ENCODE measurements at regions not wholly inside any gene's neighbourhood (a gene's known extent, or its start where the extent isn't known, plus 50 kb on each side); places are given as distances from the start of the nearest gene placed in this dataset.

GRCh38 chr4:125135652-125136051 lies 179.1 kb upstream of the FAT4 start:
- no peak for DNase-seq (ENCODE audit: low spot score)

GRCh38 chr4:125132729-125133128 lies 182.0 kb upstream of the FAT4 start:
- DNase-seq (ENCODE audit: low spot score), result no peak

- no peak for DNase-seq (ENCODE audit: low spot score)
Measured at GRCh38 chr4:125131891-125132680, 182.7 kb upstream of the FAT4 start.

- DNase-seq (ENCODE audit: low spot score), result no peak
Measured at GRCh38 chr4:125125276-125125675, 189.5 kb upstream of the FAT4 start.

- no peak for DNase-seq (ENCODE audit: low spot score)
Measured at GRCh38 chr4:125123570-125124109, 191.1 kb upstream of the FAT4 start.

GRCh38 chr4:125121581-125121980 lies 193.2 kb upstream of the FAT4 start:
- no peak for DNase-seq (ENCODE audit: low spot score)

GRCh38 chr4:125116431-125116830 lies 198.3 kb upstream of the FAT4 start:
- no peak for DNase-seq (ENCODE audit: low spot score)

- DNase-seq (ENCODE audit: low spot score), result no peak
Measured at GRCh38 chr4:125115941-125116340, 198.8 kb upstream of the FAT4 start.

GRCh38 chr4:125115476-125115875 lies 199.3 kb upstream of the FAT4 start:
- DNase-seq (ENCODE audit: low spot score), result no peak

GRCh38 chr4:125112536-125112935 lies 202.2 kb upstream of the FAT4 start:
- DNase-seq (ENCODE audit: low spot score), result no peak

GRCh38 chr4:125111323-125111722 lies 203.4 kb upstream of the FAT4 start:
- no peak for DNase-seq (ENCODE audit: low spot score)

- DNase-seq (ENCODE audit: low spot score), result no peak
Measured at GRCh38 chr4:125105561-125105960, 209.2 kb upstream of the FAT4 start.

- DNase-seq (ENCODE audit: low spot score), result no peak
Measured at GRCh38 chr4:125104616-125105015, 210.1 kb upstream of the FAT4 start.

GRCh38 chr4:125101719-125102118 lies 213.0 kb upstream of the FAT4 start:
- DNase-seq (ENCODE audit: low spot score), result no peak

- no peak for DNase-seq (ENCODE audit: low spot score)
Measured at GRCh38 chr4:125097729-125098128, 217.0 kb upstream of the FAT4 start.

GRCh38 chr4:125096662-125097061 lies 218.1 kb upstream of the FAT4 start:
- no peak for DNase-seq (ENCODE audit: low spot score)

GRCh38 chr4:125091541-125091940 lies 223.2 kb upstream of the FAT4 start:
- no peak for DNase-seq (ENCODE audit: low spot score)

- no peak for DNase-seq (ENCODE audit: low spot score)
Measured at GRCh38 chr4:125091101-125091500, 223.7 kb upstream of the FAT4 start.

GRCh38 chr4:125084608-125085007 lies 230.1 kb upstream of the FAT4 start:
- no peak for DNase-seq (ENCODE audit: low spot score)

GRCh38 chr4:125082729-125083417 lies 231.9 kb upstream of the FAT4 start:
- DNase-seq (ENCODE audit: low spot score), result no peak

- DNase-seq (ENCODE audit: low spot score), result no peak
Measured at GRCh38 chr4:125072269-125072668, 242.5 kb upstream of the FAT4 start.

- DNase-seq (ENCODE audit: low spot score), result no peak
Measured at GRCh38 chr4:125070861-125071260, 243.9 kb upstream of the FAT4 start.

Data from hepatic stellate cell (primary cell).